H1 (cell line): ENCODE measurements at regions not wholly inside any gene's neighbourhood (a gene's known extent, or its start where the extent isn't known, plus 50 kb on each side); places are given as distances from the start of the nearest gene placed in this dataset.

ENCODE experiments used
- CBX5 ChIP-seq: fragments of 300-800, 300-1000 bp; sonication (generic); IDR thresholded peaks from 2 replicates; pipeline ENCODE4 v1.7.1; 2016; ENCODE audit warnings: antibody characterized with exemption, low read length, low read depth
- EZH2 ChIP-seq: fragments of 200-600 bp; sonication (generic); IDR thresholded peaks from 2 replicates; pipeline ENCODE4 v1.7.1; 2012; ENCODE audit warnings: low read depth, mild to moderate bottlenecking, moderate library complexity, low read length, inconsistent platforms; ENCODE audit not compliant: severe bottlenecking
- KDM1A ChIP-seq: fragments of 200-600, 300-600 bp; sonication (generic); IDR thresholded peaks from 2 replicates; pipeline ENCODE4 v1.7.1; 2016; ENCODE audit warnings: mild to moderate bottlenecking, low read length, borderline replicate concordance
- SUZ12 ChIP-seq: fragments of 200-600 bp; sonication (generic); IDR thresholded peaks from 2 replicates; pipeline ENCODE4 v1.6.1; 2012; ENCODE audit warnings: mild to moderate bottlenecking, inconsistent platforms, low read length, moderate library complexity, mixed read lengths

DNA sequence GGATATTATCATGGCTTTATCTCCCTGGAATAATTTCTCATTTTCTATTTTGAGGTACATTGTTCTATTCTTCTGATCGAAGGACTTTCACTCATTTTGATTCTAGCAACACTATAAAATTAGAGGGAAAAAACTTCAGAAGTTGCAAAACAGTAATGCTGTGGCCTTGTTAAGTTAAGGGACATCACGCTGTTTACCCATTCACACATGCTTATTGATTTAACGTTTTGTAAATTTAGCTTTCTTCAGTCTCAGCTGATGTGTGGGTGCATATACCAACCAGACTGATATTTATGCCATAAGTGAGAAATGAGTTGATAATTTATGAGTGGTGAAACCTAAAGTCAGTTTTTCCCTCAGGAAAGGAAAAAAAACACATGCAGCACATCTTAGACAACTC lies 63.5 kb upstream of the RELN start (continued):
- TF ChIP-seq EZH2 (no peak), KDM1A (no peak), CBX5 (no peak), SUZ12 (no peak)
